Pancreas (tissue), 10 donors: ENCODE measurements at regions not wholly inside any gene's neighbourhood (a gene's known extent, or its start where the extent isn't known, plus 50 kb on each side); places are given as distances from the start of the nearest gene placed in this dataset.
A peak's percentile ranks its signal among the peaks of the same experiment; 100 is the strongest.

Source experiments
- ATAC-seq, 4 donors: fragments of 200-7000 bp; cut with Tn5 transposase; one replicate each; pipeline versions ENCODE4 v1.8.0 to v1.9.1; 2020; ENCODE audit warnings: mild to moderate bottlenecking in 4 of 4, moderate library complexity in 4 of 4
- DNase-seq, 6 donors: peaks; one replicate each; pipeline ENCODE4 v3.0.0-alpha.2; 2020
- FAIRE-seq: peaks from 2 replicates; lab custom pipeline; 2012; peaks lifted over from hg19 to GRCh38; lab: Jason Lieb, UNC
- H3K27ac ChIP-seq, 4 donors: fragments of 200-600 bp; sonication (generic); 1 replicate in 3 of 4; 2 replicates in 1 of 4; pipeline versions ENCODE4 v1.5.0 to v1.8.0; 2020
- H3K27me3 ChIP-seq, 4 donors: fragments of 200-600 bp; one replicate each; pipeline ENCODE4 v1.8.0; 2021
- H3K36me3 ChIP-seq, 3 donors: fragments of 200-600 bp; sonication (generic) in 1 of 3; one replicate each; pipeline versions ENCODE4 v1.5.0 to v1.8.0; 2020 to 2021
- H3K4me1 ChIP-seq, 3 donors: fragments of 200-600 bp; one replicate each; pipeline ENCODE4 v1.8.0; 2021
- H3K4me3 ChIP-seq, 4 donors: fragments of 200-600 bp; sonication (generic) in 2 of 4; one replicate each; pipeline versions ENCODE4 v1.5.0 to v1.8.0; 2020 to 2021
- H3K9me3 ChIP-seq, 4 donors: fragments of 200-600 bp; one replicate each; pipeline ENCODE4 v1.8.0; 2021
- CTCF ChIP-seq, 4 donors: fragments of 200-600 bp; sonication (generic) in 3 of 4; IDR thresholded peaks; one replicate each; pipeline versions ENCODE4 v1.5.0 to v1.8.0; 2021; ENCODE audit warnings: antibody characterized with exemption in 4 of 4
- WGBS, 2 donors: extraction: QIAGEN DNeasy Blood & Tissue Kit; methylation state at CpG; one replicate each; pipeline ENCODE4 v1.1.7; 2013; 5-methylcytosine and 5-hydroxymethylcytosine counted together
- intact Hi-C, 3 donors: fragments of 100-400 bp; cut with DNase I; formaldehyde crosslinking; loops; one replicate each; pipeline versions ENCODE4 v1.11.1 to v1.14.2; 2022
- donor health status: healthy with polysubstance abuse.
- donor health status: DM: no; HTN: no; CAD: no; lungs with moderate emphysema.
- donor health status: DM: no; HTN: no; CAD: no.
- donor health status: control.
- donor health status: control.
- donor health status: Bipolar disorder and iron deficiency.
- donor health status: DM: yes; HTN: yes; CAD: no.
- donor health status: DM: no; HTN: no; CAD: no.
- donor health status: DM: no; HTN: no; CAD: no.
- donor health status: DM: yes; HTN: yes; CAD: no.

GRCh38 chr9:99294850-99295461, 72.9 kb downstream of the SEC61B start:
- Histone ChIP-seq H3K27me3 (no peaks in the 10 kb centered on the region), H3K27ac (no peak overlapping the region), H3K4me3 (no peak overlapping the region), H3K9me3 (no peaks in the 10 kb centered on the region), H3K4me1 (no peaks in the 10 kb centered on the region), H3K36me3 (no peaks in the 10 kb centered on the region)
- DNase-seq (no peak), ATAC-seq (no peak), FAIRE-seq (no peak)
- 43 to 45% methylated on average over 8 of the region's 8 CpGs for WGBS, 2 donors
- intact Hi-C loops = no loop called here
- TF ChIP-seq CTCF (IDR thresholded peaks at IDR 0.05) = no peak

GRCh38 chr9:99296291-99296951, 74.3 kb downstream of the SEC61B start:
- Histone ChIP-seq H3K9me3 (no peaks in the 10 kb centered on the region), H3K27ac (no peak overlapping the region), H3K4me1 (no peaks in the 10 kb centered on the region), H3K36me3 (no peaks in the 10 kb centered on the region), H3K27me3 (no peaks in the 10 kb centered on the region), H3K4me3 (peak overlapping the region in 1 of 4 donors; percentile 23)
- FAIRE-seq (no peak), ATAC-seq (peak in 3 of 4 donors; percentile 66 to 78 (median 74)), DNase-seq (peak in 3 of 6 donors; percentile 18 to 58 (median 55))
- intact Hi-C loops = no loop called here
- TF ChIP-seq CTCF (IDR thresholded peaks at IDR 0.05) = no peak
- WGBS, 2 donors = 60 to 61% methylated on average over 38 of the region's 38 CpGs

- intact Hi-C loops = no loop called here
- whole genome bisulfite sequencing, 2 donors = 66 to 72% methylated on average over 7 of the region's 7 CpGs
Measured at GRCh38 chr9:99298614-99299013, 76.5 kb downstream of the SEC61B start.

GRCh38 chr9:99299211-99300102, 77.4 kb downstream of the SEC61B start:
- FAIRE-seq (no peak), DNase-seq (no peak), ATAC-seq (no peak)
- Histone ChIP-seq H3K27me3 (no peaks in the 10 kb centered on the region), H3K9me3 (no peaks in the 10 kb centered on the region), H3K36me3 (no peaks in the 10 kb centered on the region), H3K4me1 (no peaks in the 10 kb centered on the region), H3K4me3 (no peak overlapping the region), H3K27ac (no peak overlapping the region)
- 56 to 61% methylated on average over 4 of the region's 4 CpGs for WGBS, 2 donors
- intact Hi-C loops = no loop called here
- TF ChIP-seq CTCF (IDR thresholded peaks at IDR 0.05) = no peak

More at GRCh38 chr9:99298614-99299013, 76.5 kb downstream of the SEC61B start:
- Histone ChIP-seq H3K27me3 (no peaks in the 10 kb centered on the region), H3K9me3 (no peaks in the 10 kb centered on the region), H3K36me3 (no peaks in the 10 kb centered on the region), H3K27ac (no peak overlapping the region), H3K4me3 (no peak overlapping the region), H3K4me1 (no peaks in the 10 kb centered on the region)
- no peak for ATAC-seq
- no peak for FAIRE-seq
- no peak for DNase-seq
- TF ChIP-seq CTCF (IDR thresholded peaks at IDR 0.05) = no peak
